ENCODE measurements at regions not wholly inside any gene's neighbourhood (a gene's known extent, or its start where the extent isn't known, plus 50 kb on each side); places are given as distances from the start of the nearest gene placed in this dataset.
"Not testable (repeated sequence)": the region's sequence is repeated elsewhere in the genome, so short reads cannot be mapped to it uniquely, and the experiment has no call there.

DNA sequence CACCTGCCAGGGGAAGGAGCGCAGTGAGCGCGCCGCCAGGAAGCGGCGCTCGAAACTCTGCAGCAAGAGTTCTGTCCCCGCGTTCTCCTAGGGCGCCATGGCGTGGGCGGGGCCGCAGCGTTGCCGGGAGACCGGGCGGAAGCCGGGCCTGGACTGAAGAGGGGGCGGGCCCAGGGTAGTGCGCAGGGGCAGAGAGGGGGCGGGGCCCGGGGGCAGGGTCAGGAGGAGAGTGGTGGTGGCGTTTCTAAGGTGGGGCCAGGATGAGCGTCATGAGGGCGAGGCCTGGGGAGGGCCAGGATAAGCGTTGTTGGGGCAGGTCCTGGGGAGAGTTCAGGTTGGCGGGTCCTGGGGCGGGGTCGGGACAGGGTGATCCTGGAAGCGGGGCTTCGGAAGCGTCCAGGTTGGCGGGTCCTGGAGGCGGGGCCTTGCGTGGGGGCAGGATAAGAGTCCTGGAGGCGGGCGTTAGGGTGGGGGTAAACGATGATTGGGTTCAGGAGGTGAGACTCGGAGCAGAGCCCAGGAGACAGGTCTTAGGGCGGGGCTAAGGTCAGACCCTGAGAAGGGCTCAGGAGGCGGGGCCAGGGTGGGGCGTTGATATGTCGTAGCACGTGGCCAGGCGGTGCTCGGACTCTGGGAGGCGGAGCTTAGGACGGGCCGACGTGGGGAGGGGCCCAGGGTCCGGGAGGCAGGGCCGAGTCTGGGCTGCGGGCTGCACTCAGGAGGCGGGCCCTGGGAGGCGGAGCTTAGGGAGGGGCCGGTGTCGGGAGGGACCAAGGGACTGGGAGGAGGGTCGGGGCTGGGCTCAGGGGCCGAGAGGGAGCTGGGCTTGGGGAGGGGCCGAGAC is 189.4 kb downstream of the ADRA2C start:
- TF ChIP-seq, protein P1, sequence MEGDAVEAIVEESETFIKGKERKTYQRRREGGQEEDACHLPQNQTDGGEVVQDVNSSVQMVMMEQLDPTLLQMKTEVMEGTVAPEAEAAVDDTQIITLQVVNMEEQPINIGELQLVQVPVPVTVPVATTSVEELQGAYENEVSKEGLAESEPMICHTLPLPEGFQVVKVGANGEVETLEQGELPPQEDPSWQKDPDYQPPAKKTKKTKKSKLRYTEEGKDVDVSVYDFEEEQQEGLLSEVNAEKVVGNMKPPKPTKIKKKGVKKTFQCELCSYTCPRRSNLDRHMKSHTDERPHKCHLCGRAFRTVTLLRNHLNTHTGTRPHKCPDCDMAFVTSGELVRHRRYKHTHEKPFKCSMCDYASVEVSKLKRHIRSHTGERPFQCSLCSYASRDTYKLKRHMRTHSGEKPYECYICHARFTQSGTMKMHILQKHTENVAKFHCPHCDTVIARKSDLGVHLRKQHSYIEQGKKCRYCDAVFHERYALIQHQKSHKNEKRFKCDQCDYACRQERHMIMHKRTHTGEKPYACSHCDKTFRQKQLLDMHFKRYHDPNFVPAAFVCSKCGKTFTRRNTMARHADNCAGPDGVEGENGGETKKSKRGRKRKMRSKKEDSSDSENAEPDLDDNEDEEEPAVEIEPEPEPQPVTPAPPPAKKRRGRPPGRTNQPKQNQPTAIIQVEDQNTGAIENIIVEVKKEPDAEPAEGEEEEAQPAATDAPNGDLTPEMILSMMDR (IDR thresholded peaks at IDR 0.05) = not testable (repeated sequence)
- not testable (repeated sequence) for TF ChIP-seq POLR2A (IDR thresholded peaks at IDR 0.05)
